ENCODE measurements at regions not wholly inside any gene's neighbourhood (a gene's known extent, or its start where the extent isn't known, plus 50 kb on each side); places are given as distances from the start of the nearest gene placed in this dataset.

GRCh38 chr15:38746211-38746610 lies 181.6 kb upstream of the RASGRP1 start:
- no peak for FAIRE-seq
- Histone ChIP-seq H3K9ac (replicated peaks in 1 of 4; ENCODE audit: extremely low read depth in 1 of 4, low read depth in 3 of 4, low read length in 3 of 4) (no peak overlapping the region), H3K23me2 (ENCODE audit: low read depth, low read length) (no peaks in the 10 kb centered on the region), H3K36me3 (ENCODE audit: control insufficient read depth in 2 of 4, insufficient read depth in 4 of 4, low read length in 3 of 4) (no peaks in the 10 kb centered on the region; a peak in 1 of 8 replicates), H3K9me3 (ENCODE audit: insufficient read depth in 2 of 2, low read depth in 1 of 2, low read length in 1 of 2) (no peaks in the 10 kb centered on the region), H2BK15ac (ENCODE audit: low read length) (no peak overlapping the region), H2BK12ac (ENCODE audit: low read depth, low read length) (no peak overlapping the region), H4K5ac (ENCODE audit: insufficient read length, low read depth, low read length) (no peak overlapping the region), H2BK120ac (replicated peaks; ENCODE audit: low read depth, low read length) (no peak overlapping the region), H2BK20ac (ENCODE audit: low read length) (no peak overlapping the region), H3K79me1 (ENCODE audit: low read depth, low read length) (no peaks in the 10 kb centered on the region), H2BK5ac (ENCODE audit: low read depth, low read length) (no peak overlapping the region), H3K4me1 (replicated peaks in 1 of 4; ENCODE audit: control insufficient read depth in 3 of 4, insufficient read depth in 4 of 4, low read length in 3 of 4) (no peaks in the 10 kb centered on the region), H4K91ac (replicated peaks; ENCODE audit: insufficient read length, low read length) (no peak overlapping the region), H4K20me1 (replicated peaks in 1 of 2; ENCODE audit: control insufficient read depth in 1 of 2, insufficient read depth in 2 of 2, low read length in 2 of 2) (no peaks in the 10 kb centered on the region), H3K4me3 (ENCODE audit: extremely low read depth in 1 of 4, insufficient read depth in 2 of 4, low read depth in 3 of 4, low read length in 4 of 4) (no peak overlapping the region), H3K18ac (ENCODE audit: extremely low read depth, low read length) (no peak overlapping the region), H3K27ac (ENCODE audit: low read depth, low read length) (no peak overlapping the region), H3K14ac (ENCODE audit: insufficient read length) (no peak overlapping the region), H3K4me2 (ENCODE audit: insufficient read depth in 1 of 2, low read depth in 2 of 2, low read length in 2 of 2) (no peak overlapping the region), H3K56ac (replicated peaks; ENCODE audit: insufficient read length, low read depth, low read length) (no peak overlapping the region), H3K27me3 (replicated peaks in 1 of 4; ENCODE audit: control insufficient read depth in 3 of 4, extremely low read depth in 1 of 4, insufficient read depth in 3 of 4, low read length in 3 of 4) (no peaks in the 10 kb centered on the region), H2AFZ (ENCODE audit: low read length) (no peak overlapping the region), H3K4ac (replicated peaks; ENCODE audit: insufficient read length, low read depth, low read length) (no peak overlapping the region), H4K8ac (ENCODE audit: extremely low read depth, insufficient read depth, low read length) (no peak overlapping the region), H2AK5ac (ENCODE audit: low read depth, low read length) (no peak overlapping the region), H3K23ac (ENCODE audit: insufficient read length) (no peak overlapping the region), H3K79me2 (ENCODE audit: control insufficient read depth in 1 of 2, insufficient read depth in 2 of 2, low read length in 2 of 2) (no peaks in the 10 kb centered on the region)
- no peak for DNase-seq (ENCODE audit: low read depth in 1 of 2, low spot score in 2 of 2)
- 78% methylated on average over 1 of the region's 1 CpG; no CpG with 5 or more reads in 1 of the 2 experiments for WGBS, 2 experiments (ENCODE audit: extremely low coverage in 1 of 2, insufficient coverage in 1 of 2, insufficient read length in 1 of 2, insufficient replicate concordance in 2 of 2, low coverage in 1 of 2, low lambda C conversion rate in 2 of 2, missing lambda C conversion rate in 1 of 2)
- POLR2A ChIA-PET (ENCODE audit: partially characterized antibody), result no interaction called here
- no peak for TF ChIP-seq CREB1 (IDR thresholded peaks at IDR 0.05)
- CTCF ChIA-PET (ENCODE audit: partially characterized antibody), result interaction anchor here (1.2 kb wide), 2 partner anchors 55 to 109 kb away, joined by 3 read pairs; no protein-coding TSS in a partner anchor
